ENCODE measurements at regions not wholly inside any gene's neighbourhood (a gene's known extent, or its start where the extent isn't known, plus 50 kb on each side); places are given as distances from the start of the nearest gene placed in this dataset.

DNA sequence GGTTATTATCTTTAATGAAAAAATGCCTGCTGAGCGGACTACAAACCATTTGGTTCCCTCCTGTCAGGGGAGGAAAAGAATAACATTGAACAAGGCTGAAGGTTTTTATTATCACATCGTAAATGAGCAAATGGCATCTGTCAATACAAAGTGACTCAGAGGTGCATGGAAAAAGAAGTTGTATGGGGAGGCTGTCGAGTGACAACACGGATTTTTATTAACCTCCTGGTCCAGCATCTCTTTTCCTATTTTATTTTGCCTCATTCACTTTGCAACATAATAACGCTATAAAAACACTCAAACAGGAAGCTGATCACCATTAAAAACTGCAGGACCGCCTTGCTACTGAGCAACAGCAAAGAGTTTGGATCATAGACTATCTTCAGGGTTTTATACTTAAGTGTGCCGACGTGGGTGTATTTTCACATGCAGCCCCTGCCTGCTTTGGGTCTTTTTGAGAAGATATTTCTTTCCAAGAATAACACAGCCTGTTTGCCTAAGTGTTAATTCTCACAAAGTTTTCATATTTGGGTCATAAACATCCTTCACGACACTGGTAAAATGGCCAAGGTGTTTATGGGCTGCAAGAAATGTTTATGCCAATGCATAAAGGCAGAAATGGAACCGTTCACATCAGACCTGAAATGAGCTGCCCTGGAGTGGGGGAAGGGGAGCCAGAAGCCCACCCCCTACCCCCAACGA lies 132.1 kb upstream of the SALL4 start:
- TF ChIP-seq, protein P1, sequence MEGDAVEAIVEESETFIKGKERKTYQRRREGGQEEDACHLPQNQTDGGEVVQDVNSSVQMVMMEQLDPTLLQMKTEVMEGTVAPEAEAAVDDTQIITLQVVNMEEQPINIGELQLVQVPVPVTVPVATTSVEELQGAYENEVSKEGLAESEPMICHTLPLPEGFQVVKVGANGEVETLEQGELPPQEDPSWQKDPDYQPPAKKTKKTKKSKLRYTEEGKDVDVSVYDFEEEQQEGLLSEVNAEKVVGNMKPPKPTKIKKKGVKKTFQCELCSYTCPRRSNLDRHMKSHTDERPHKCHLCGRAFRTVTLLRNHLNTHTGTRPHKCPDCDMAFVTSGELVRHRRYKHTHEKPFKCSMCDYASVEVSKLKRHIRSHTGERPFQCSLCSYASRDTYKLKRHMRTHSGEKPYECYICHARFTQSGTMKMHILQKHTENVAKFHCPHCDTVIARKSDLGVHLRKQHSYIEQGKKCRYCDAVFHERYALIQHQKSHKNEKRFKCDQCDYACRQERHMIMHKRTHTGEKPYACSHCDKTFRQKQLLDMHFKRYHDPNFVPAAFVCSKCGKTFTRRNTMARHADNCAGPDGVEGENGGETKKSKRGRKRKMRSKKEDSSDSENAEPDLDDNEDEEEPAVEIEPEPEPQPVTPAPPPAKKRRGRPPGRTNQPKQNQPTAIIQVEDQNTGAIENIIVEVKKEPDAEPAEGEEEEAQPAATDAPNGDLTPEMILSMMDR (IDR thresholded peaks at IDR 0.05), result no peak
- TF ChIP-seq POLR2A (IDR thresholded peaks at IDR 0.05), result no peak

Measured in transverse colon (tissue), 3 donors.